GM23338 (cell line): ENCODE measurements at regions not wholly inside any gene's neighbourhood (a gene's known extent, or its start where the extent isn't known, plus 50 kb on each side); places are given as distances from the start of the nearest gene placed in this dataset.

Experiments used
- ATAC-seq: fragments of 200-7000 bp; cut with Tn5 transposase; 3 replicates; pipeline ENCODE4 v1.9.1; 2020
- DNase-seq: peaks from one replicate; pipeline ENCODE4 v3.0.0-alpha.2; 2015; ENCODE audit warnings: low spot score
- H2AFZ ChIP-seq: fragments of 200-600 bp; sonication (generic); 2 replicates; pipeline ENCODE4 v1.8.0; 2016; ENCODE audit warnings: antibody characterized with exemption, mild to moderate bottlenecking, moderate library complexity
- H3F3A ChIP-seq: fragments of 200-600 bp; sonication (generic); replicated peaks from 2 replicates; pipeline ENCODE4 v1.8.0; 2017; ENCODE audit warnings: antibody characterized with exemption, mixed run types, low read depth
- H3K27ac ChIP-seq: fragments of 200-600 bp; sonication (generic); 2 replicates; pipeline ENCODE4 v1.6.1; 2016; ENCODE audit warnings: low read depth
- H3K27me3 ChIP-seq: fragments of 200-600 bp; sonication (generic); 2 replicates; pipeline ENCODE4 v1.8.0; 2016; ENCODE audit warnings: mild to moderate bottlenecking, mixed run types, moderate library complexity; ENCODE audit not compliant: insufficient read depth
- H3K36me3 ChIP-seq: fragments of 200-600 bp; sonication (generic); 2 replicates; pipeline ENCODE4 v1.8.0; 2016; ENCODE audit warnings: mild to moderate bottlenecking; ENCODE audit not compliant: insufficient read depth
- H3K4me1 ChIP-seq: fragments of 200-600 bp; sonication (generic); 2 replicates; pipeline ENCODE4 v1.8.0; 2016; ENCODE audit warnings: mild to moderate bottlenecking, moderate library complexity; ENCODE audit not compliant: insufficient read depth
- H3K4me2 ChIP-seq: fragments of 200-600 bp; sonication (generic); 2 replicates; pipeline ENCODE4 v1.7.1; 2017; ENCODE audit warnings: mixed run types
- H3K4me3 ChIP-seq: fragments of 200-600 bp; sonication (generic); 2 replicates; pipeline ENCODE4 v1.6.1; 2016; ENCODE audit warnings: mixed run types
- H3K79me2 ChIP-seq: fragments of 200-600 bp; sonication (generic); replicated peaks from 2 replicates; pipeline ENCODE4 v1.8.0; 2017; ENCODE audit warnings: mild to moderate bottlenecking; ENCODE audit not compliant: insufficient read depth
- H3K9me2 ChIP-seq: fragments of 200-600 bp; sonication (generic); 2 replicates; pipeline ENCODE4 v1.8.0; 2017; ENCODE audit not compliant: insufficient read depth
- H4K20me1 ChIP-seq: fragments of 200-600 bp; sonication (generic); replicated peaks from 2 replicates; pipeline ENCODE4 v1.8.0; 2017; ENCODE audit warnings: mild to moderate bottlenecking; ENCODE audit not compliant: insufficient read depth
- H3K27ac Mint-ChIP-seq: 2 replicates; pipeline ENCODE4 v1.8.0; 2020; ENCODE audit warnings: inconsistent platforms, mild to moderate bottlenecking, moderate library complexity, mixed read lengths
- H3K27me3 Mint-ChIP-seq: 3 replicates; pipeline ENCODE4 v1.8.0; 2022; ENCODE audit warnings: low read depth, mild to moderate bottlenecking, moderate library complexity, mixed read lengths, inconsistent platforms; ENCODE audit not compliant: insufficient read depth, poor library complexity
- H3K36me3 Mint-ChIP-seq: 3 replicates; pipeline ENCODE4 v1.8.0; 2021; ENCODE audit warnings: low read depth, mild to moderate bottlenecking, inconsistent platforms, moderate library complexity, mixed read lengths
- H3K4me1 Mint-ChIP-seq: 3 replicates; pipeline ENCODE4 v1.8.0; 2020; ENCODE audit warnings: mild to moderate bottlenecking, inconsistent platforms, mixed read lengths
- H3K4me3 Mint-ChIP-seq: 3 replicates; pipeline ENCODE4 v1.8.0; 2021; ENCODE audit warnings: moderate library complexity, mild to moderate bottlenecking, inconsistent platforms, mixed read lengths
- H3K9me3 Mint-ChIP-seq: 3 replicates; pipeline ENCODE4 v1.8.0; 2020; ENCODE audit warnings: moderate library complexity, mild to moderate bottlenecking, inconsistent platforms, mixed read lengths
- CREB1 ChIP-seq: fragments of 250-450 bp; sonication (Bioruptor Pico); IDR thresholded peaks from 2 replicates; pipeline ENCODE4 v1.5.0; 2020; ENCODE audit warnings: low read depth, mild to moderate bottlenecking, moderate library complexity
- ETS1 ChIP-seq: IDR thresholded peaks from 2 replicates; pipeline ENCODE4 v1.6.1; 2016; ENCODE audit warnings: antibody characterized with exemption
- EZH2 ChIP-seq: fragments of 200-600 bp; sonication (generic); IDR thresholded peaks from one replicate; pipeline ENCODE4 v1.8.0; 2017; ENCODE audit warnings: antibody characterized with exemption, mild to moderate bottlenecking, low read depth; ENCODE audit not compliant: unreplicated experiment
- JUNB ChIP-seq: IDR thresholded peaks from one replicate; pipeline ENCODE4 v1.6.1; 2016; ENCODE audit warnings: antibody characterized with exemption; ENCODE audit not compliant: unreplicated experiment
- NANOG ChIP-seq: IDR thresholded peaks from 2 replicates; pipeline ENCODE4 v1.6.1; 2016; ENCODE audit warnings: antibody characterized with exemption, borderline replicate concordance
- POLR2AphosphoS5 ChIP-seq: IDR thresholded peaks from 2 replicates; pipeline ENCODE4 v1.6.1; 2016; ENCODE audit warnings: antibody characterized with exemption, low read depth
- REST ChIP-seq: IDR thresholded peaks from one replicate; pipeline ENCODE4 v1.6.1; 2018; ENCODE audit warnings: antibody characterized with exemption; ENCODE audit not compliant: unreplicated experiment
- STAT1 ChIP-seq: IDR thresholded peaks from one replicate; pipeline ENCODE4 v1.6.1; 2016; ENCODE audit warnings: antibody characterized with exemption; ENCODE audit not compliant: unreplicated experiment
- ZNF114 ChIP-seq: fragments of 250-450 bp; sonication (Bioruptor Pico); IDR thresholded peaks from 2 replicates; pipeline ENCODE4 v1.5.0; 2020; ENCODE audit warnings: mild to moderate bottlenecking, moderate library complexity
- ZNF331 ChIP-seq: fragments of 250-450 bp; sonication (Bioruptor Pico); IDR thresholded peaks from 2 replicates; pipeline ENCODE4 v1.5.0; 2020; ENCODE audit warnings: low read depth, mild to moderate bottlenecking, moderate library complexity
- ZNF462 ChIP-seq: fragments of 250-450 bp; sonication (Bioruptor Pico); IDR thresholded peaks from 2 replicates; pipeline ENCODE4 v1.5.0; 2020; ENCODE audit warnings: mild to moderate bottlenecking, moderate library complexity

DNA sequence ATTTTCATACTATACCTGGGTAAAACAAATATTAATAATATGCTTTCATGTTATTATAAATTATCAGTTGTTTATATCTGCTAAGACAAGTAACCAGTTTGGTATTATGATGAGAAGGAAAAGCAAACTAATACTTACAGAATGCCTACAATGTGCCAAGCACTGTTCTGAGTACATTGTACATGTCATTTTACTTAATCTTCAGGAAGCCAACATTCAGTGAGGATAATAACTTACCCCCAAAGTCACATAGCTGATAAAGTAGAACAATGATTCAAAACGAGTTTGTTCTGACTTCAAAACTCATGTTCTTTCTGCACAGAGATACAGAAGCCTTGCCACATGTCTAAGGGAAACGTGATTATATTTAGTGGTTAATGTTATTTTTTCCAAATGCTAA is 89.0 kb upstream of the DIO2 start (continued):
- TF ChIP-seq ZNF462 (CRISPR knock-in tag) (no peak), NANOG (no peak), EZH2 (no peak), ETS1 (no peak)

GRCh38 chr14:80298491-80299017 is 87.2 kb upstream of the DIO2 start:
- Histone ChIP-seq H3K36me3 (no peaks in the 10 kb centered on the region), H2AFZ (no peak overlapping the region), H3K9me2 (no peaks in the 10 kb centered on the region), H3K4me3 (no peak overlapping the region), H3K79me2 (no peaks in the 10 kb centered on the region), H3K27ac (no peak overlapping the region), H3F3A (no peaks in the 10 kb centered on the region), H3K27me3 (no peaks in the 10 kb centered on the region), H3K4me2 (no peak overlapping the region), H3K4me1 (no peaks in the 10 kb centered on the region), H4K20me1 (no peaks in the 10 kb centered on the region)
- no peak overlapping the region for H3K4me3 Mint-ChIP-seq
- no peaks in the 10 kb centered on the region for H3K36me3 Mint-ChIP-seq
- ATAC-seq = no peak
- H3K27me3 Mint-ChIP-seq = peaks cover 2% of the 10 kb centered on the region
- peaks cover 2% of the 10 kb centered on the region; the same call in 1 of the 3 replicates for H3K9me3 Mint-ChIP-seq
- no peaks in the 10 kb centered on the region for H3K4me1 Mint-ChIP-seq
- H3K27ac Mint-ChIP-seq = no peak overlapping the region
- no peak for DNase-seq
- TF ChIP-seq JUNB (no peak), ETS1 (no peak), ZNF331 (no peak), EZH2 (no peak), POLR2AphosphoS5 (no peak), STAT1 (no peak), REST (no peak), ZNF114 (CRISPR knock-in tag) (no peak), NANOG (no peak), CREB1 (CRISPR knock-in tag) (no peak)
